Activated CD8-positive, alpha-beta T cell treated with anti-CD3 and anti-CD28 coated beads, Interleukin-2, amount 10 ng/mL, durations not matched to agents 7 days and 5 days (primary cell): ENCODE measurements at regions not wholly inside any gene's neighbourhood (a gene's known extent, or its start where the extent isn't known, plus 50 kb on each side); places are given as distances from the start of the nearest gene placed in this dataset.

ENCODE experiments used
- ATAC-seq: fragments of 150-1000 bp; cut with Tn5 transposase; one replicate; pipeline ENCODE4 v1.10.0; 2021; ENCODE audit warnings: moderate library complexity
- CTCF ChIA-PET: fragments of 350-600 bp; sonication (Branson Sonifier 250); formaldehyde crosslinking; loops from one replicate; lab custom pipeline; 2021; ENCODE audit warnings: antibody characterized with exemption; lab: Charles Lee
- POLR2A ChIA-PET: fragments of 350-600 bp; sonication (Branson Sonifier 250); formaldehyde crosslinking; loops from one replicate; lab custom pipeline; 2021; ENCODE audit warnings: antibody characterized with exemption; lab: Charles Lee
- DNase-seq: peaks from one replicate; pipeline ENCODE4 v3.0.0-alpha.2; 2020
- H3K27ac Mint-ChIP-seq: one replicate; pipeline ENCODE4 v1.8.0; 2021; ENCODE audit warnings: mild to moderate bottlenecking, mixed read lengths
- H3K27me3 Mint-ChIP-seq: one replicate; pipeline ENCODE4 v1.8.0; 2021; ENCODE audit warnings: low read depth, mixed read lengths
- H3K36me3 Mint-ChIP-seq: one replicate; pipeline ENCODE4 v1.8.0; 2021; ENCODE audit warnings: low read depth, mixed read lengths
- H3K4me1 Mint-ChIP-seq: one replicate; pipeline ENCODE4 v1.8.0; 2021; ENCODE audit warnings: low read depth, mixed read lengths
- H3K4me3 Mint-ChIP-seq: one replicate; pipeline ENCODE4 v1.8.0; 2021; ENCODE audit warnings: mild to moderate bottlenecking, mixed read lengths
- H3K9me3 Mint-ChIP-seq: one replicate; pipeline ENCODE4 v1.8.0; 2022; ENCODE audit warnings: mixed read lengths; ENCODE audit not compliant: insufficient read depth

GRCh38 chr6:37748118-37748517, 50.4 kb upstream of the MDGA1 start:
- Mint-ChIP-seq H3K27ac (no peak overlapping the region), H3K36me3 (no peaks in the 10 kb centered on the region), H3K4me1 (no peaks in the 10 kb centered on the region), H3K9me3 (no peaks in the 10 kb centered on the region), H3K27me3 (peaks cover 3% of the 10 kb centered on the region), H3K4me3 (no peak overlapping the region)
- DNase-seq (no peak), ATAC-seq (no peak)
- CTCF ChIA-PET: no interaction called here
- POLR2A ChIA-PET: no interaction called here
